Activated T-helper 1 cell treated with Interleukin-2 at 50 U/mL for 16 hours (primary cell): ENCODE measurements at regions not wholly inside any gene's neighbourhood (a gene's known extent, or its start where the extent isn't known, plus 50 kb on each side); places are given as distances from the start of the nearest gene placed in this dataset.

Experiments
- DNase-seq: peaks from one replicate; pipeline ENCODE4 v3.0.0-alpha.2; 2020; ENCODE audit warnings: low read depth

- DNase-seq: no peak
These were observed 54.9 kb downstream of the MAGEB17 start for GRCh38 chrX:16222151-16222550.

- no peak for DNase-seq
These were observed 56.1 kb downstream of the MAGEB17 start for GRCh38 chrX:16223385-16223784.

GRCh38 chrX:16239211-16239610, 71.9 kb downstream of the MAGEB17 start:
- no peak for DNase-seq

GRCh38 chrX:16240231-16240905, 73.1 kb downstream of the MAGEB17 start:
- no peak for DNase-seq

- DNase-seq: no peak
These were observed 73.7 kb downstream of the MAGEB17 start for GRCh38 chrX:16240968-16241367.

- no peak for DNase-seq
These were observed 83.0 kb downstream of the MAGEB17 start for GRCh38 chrX:16250296-16250695.

- DNase-seq: no peak
These were observed 84.5 kb downstream of the MAGEB17 start for GRCh38 chrX:16251782-16252181.

- no peak for DNase-seq
These were observed 91.6 kb downstream of the MAGEB17 start for GRCh38 chrX:16258882-16259281.

GRCh38 chrX:16267431-16267830, 100.2 kb downstream of the MAGEB17 start:
- DNase-seq: no peak

GRCh38 chrX:16268206-16268605, 100.9 kb downstream of the MAGEB17 start:
- DNase-seq: no peak

GRCh38 chrX:16278927-16279326, 111.6 kb downstream of the MAGEB17 start:
- no peak for DNase-seq

GRCh38 chrX:16282209-16282608, 114.9 kb downstream of the MAGEB17 start:
- DNase-seq: no peak

- no peak for DNase-seq
These were observed 117.6 kb downstream of the MAGEB17 start for GRCh38 chrX:16284842-16285241.

- no peak for DNase-seq
These were observed 123.7 kb downstream of the MAGEB17 start for GRCh38 chrX:16290997-16291396.

- no peak for DNase-seq
These were observed 133.6 kb downstream of the MAGEB17 start for GRCh38 chrX:16300831-16301230.

GRCh38 chrX:16304751-16305150, 137.5 kb downstream of the MAGEB17 start:
- DNase-seq: no peak

GRCh38 chrX:16305187-16305586, 137.9 kb downstream of the MAGEB17 start:
- no peak for DNase-seq

GRCh38 chrX:16307950-16308349, 140.7 kb downstream of the MAGEB17 start:
- no peak for DNase-seq

GRCh38 chrX:16308773-16309172, 141.5 kb downstream of the MAGEB17 start:
- DNase-seq: no peak

GRCh38 chrX:16310326-16310725, 143.0 kb downstream of the MAGEB17 start:
- DNase-seq: no peak

GRCh38 chrX:16311671-16312070, 144.4 kb downstream of the MAGEB17 start:
- DNase-seq: no peak

GRCh38 chrX:16312761-16313623, 145.7 kb downstream of the MAGEB17 start:
- DNase-seq: no peak

GRCh38 chrX:16316331-16316730, 149.1 kb downstream of the MAGEB17 start:
- no peak for DNase-seq

GRCh38 chrX:16319929-16320328, 152.6 kb downstream of the MAGEB17 start:
- DNase-seq: no peak
